NCI-H460 (cell line): ENCODE measurements at regions not wholly inside any gene's neighbourhood (a gene's known extent, or its start where the extent isn't known, plus 50 kb on each side); places are given as distances from the start of the nearest gene placed in this dataset.

Source experiments
- DNase-seq: peaks from one replicate; pipeline ENCODE4 v3.0.0-alpha.2; 2016; ENCODE audit warnings: low read depth; ENCODE audit errors: extremely low read depth
- small RNA-seq, 2 experiments: library from RNA; depleted of rRNA; stranded (forward); fragments of <200 nt; gene quantifications; one replicate each; pipeline ENCODE3, GENCODE V24; 2014

- DNase-seq: no peak
These were observed 84.7 kb upstream of the SOX5 start for GRCh38 chr12:24034160-24034559.

DNA sequence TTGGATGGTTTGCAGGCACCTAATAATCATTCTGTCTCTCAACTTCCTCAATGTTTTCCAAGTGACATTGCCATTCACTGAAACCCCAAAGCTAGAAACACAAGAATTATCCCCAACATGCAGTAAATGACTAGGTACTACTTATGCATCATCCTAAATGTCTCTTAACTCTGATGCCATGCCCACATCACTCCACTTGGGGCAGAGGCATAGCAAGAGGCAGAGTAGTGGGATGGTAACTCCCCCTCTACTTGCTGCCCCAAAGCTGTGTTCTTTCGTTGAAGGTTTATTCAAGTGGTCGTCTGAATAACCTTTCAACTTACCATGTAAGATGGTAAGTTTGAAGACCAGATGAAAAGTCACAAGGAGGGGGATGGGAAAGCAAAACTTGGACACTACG lies 77.9 kb upstream of the SOX5 start:
- DNase-seq: no peak

DNA sequence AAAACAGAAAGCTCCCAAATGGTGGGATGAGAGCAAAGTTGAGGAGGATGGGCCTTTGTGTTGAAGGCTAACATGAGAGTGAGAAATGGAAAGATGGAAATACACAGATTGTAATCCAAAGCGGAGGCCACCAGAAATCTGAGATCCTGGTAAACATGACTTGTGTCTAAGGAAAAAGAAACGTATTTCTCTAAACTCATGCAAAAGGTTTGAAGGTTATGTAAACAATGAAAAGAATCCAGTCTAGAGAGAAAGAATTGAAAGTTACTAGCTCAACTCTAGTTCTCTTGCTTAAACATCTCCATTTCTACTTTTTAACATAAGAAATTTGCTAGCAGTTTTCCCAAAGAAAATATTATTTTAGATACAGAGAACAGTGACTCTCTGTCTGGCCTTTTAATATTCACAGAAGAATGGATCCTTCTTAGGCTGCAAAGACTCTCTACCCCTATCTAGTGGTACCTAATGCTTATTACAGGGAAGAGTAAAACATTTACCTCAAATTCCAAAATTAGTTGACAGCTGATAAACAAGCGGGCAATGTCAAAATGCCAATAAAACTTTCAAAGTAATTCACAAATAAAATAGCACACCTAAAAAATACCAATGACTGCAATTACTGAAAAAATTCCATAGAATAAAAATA lies 75.8 kb upstream of the SOX5 start:
- no peak for DNase-seq

DNA sequence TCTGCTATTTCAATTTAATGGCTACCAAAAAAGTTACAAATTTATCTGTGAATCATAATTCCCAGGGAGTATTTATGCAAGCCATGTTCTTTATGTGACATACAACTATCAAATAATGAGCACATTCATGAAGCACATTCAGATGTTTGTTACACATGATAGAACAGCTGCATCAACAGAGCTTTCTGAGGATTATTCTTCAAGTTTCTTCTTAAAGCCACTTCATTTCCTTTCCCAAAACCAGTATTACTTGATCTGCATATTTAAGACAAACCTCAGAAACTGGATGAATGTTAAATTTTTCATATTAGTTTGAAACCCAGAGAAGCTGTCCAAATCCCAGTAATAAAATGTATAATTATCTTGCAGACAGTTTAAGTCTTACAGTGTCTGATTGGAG lies 73.6 kb upstream of the SOX5 start:
- no peak for DNase-seq

DNA sequence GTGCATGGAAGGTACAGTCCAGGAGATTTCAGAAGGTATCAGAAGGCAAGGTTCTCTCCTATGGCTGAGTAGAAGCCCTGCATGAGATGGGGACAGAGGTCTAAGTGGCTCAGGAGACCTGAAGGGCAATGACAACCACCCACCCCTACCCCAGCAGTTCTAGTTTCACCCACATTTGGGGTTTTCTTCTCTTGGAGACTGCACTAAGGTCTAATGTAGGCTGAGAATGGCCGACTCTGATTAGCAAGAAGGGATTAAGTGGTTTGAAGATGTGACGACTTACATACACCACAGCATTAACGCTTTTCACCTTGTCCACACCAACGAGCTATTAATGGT lies 71.7 kb upstream of the SOX5 start:
- no peak for DNase-seq

GRCh38 chr12:24020397-24021163 lies 71.1 kb upstream of the SOX5 start:
- no peak for DNase-seq

DNA sequence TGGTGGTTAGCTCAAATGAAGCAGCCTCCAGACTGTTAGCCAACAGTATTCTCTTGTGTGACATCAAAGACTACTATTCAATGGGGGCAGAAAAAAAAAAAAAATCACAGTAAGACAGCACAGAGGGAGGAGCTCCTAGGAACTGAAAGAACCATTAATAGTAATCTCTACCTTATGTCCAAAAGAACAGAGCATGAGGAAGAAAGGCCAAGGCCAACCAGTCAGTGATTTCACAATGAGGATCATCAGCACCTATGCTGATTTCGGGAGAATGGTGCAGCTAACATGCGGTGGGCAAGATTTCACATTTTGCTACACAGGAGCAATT lies 66.3 kb upstream of the SOX5 start:
- no peak for DNase-seq

DNA sequence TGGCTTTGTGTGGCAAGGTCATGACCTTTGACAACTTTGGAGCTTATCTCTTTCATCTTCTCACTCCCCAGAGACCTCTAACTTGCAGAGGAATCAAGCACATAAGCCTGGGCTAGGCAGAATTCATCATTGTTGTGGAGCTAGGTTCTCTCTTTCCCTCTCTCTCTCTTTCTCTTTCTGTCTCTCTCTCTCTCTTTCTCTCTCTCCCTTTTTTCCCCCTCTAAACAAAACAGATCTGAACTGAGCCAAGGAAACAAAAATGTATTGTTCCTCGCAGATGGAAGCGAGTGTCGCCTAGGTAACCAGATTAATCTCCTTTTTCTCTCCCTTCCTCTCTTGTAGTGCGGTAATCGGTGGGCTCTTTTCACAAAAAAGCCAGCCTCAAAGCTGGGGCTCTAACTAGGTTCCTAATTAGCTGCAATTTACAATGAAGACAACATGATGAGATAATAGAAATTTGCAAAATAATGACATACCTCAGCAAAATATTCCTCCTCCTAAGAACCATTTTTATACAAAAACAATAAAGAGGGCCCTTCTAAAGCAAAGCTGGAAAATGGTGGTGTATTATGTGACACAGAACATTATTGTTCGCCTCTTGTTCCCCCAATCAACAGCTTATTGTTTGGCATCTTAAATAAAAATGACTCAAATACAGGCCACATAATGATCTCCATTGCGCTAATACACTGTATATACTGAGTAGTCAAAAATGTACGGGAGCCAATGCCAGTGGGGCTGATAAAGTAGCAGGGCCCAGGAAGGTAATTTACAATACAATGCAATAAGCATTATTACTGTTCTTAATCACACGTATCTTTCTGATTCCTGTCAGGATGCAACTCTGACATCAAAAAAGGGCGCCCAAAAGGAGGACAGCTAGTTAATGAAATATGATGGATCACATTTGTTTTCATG lies 65.7 kb upstream of the SOX5 start:
- no peak for DNase-seq

- DNase-seq: no peak
These were observed 64.8 kb upstream of the SOX5 start for GRCh38 chr12:24014240-24014639.

DNA sequence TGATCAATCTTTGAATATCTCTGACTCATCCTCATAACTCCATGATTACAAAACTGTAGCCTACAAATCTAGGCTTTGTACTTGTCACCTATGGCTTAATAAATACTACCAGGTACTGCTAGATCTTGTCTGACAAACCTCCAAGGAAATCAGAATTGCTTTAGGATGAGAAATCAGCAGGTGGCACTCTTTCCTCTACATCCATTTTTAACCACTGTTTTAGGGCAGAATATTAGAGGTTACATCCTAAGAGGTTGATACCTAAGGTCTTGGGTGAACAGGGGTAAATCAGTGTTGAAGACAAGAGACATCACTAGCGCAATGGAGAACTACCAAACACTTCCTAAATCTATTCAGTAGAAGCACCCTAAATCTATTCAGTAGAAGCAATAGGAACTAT lies 63.1 kb upstream of the SOX5 start:
- peak; percentile 1 for DNase-seq

DNA sequence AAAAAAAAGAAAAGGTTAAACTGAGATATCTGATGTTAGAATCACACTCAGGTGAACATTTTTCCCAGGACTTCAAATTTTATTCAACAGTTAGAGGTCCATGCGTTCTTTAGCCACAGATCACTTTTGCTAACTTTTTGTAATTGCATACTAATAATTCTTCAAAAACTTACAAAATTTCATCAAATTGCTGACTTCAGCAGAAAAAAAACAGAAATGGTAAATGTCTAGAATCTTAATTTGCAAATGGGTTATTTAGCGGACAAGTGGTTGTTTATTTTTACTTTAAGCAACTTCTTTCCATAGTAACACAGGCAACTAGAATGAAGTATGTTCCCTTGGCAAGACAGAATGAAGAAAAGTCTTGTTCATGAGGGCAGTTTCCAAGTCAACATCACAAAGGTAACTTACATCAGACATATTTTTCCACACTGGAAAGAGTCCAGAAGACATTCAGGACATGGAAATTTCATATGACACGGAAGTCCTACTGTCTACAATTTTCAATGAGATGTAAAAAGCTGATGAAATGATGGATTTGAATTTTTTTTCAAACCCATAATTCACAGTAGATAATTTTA lies 62.5 kb upstream of the SOX5 start:
- DNase-seq: no peak

DNA sequence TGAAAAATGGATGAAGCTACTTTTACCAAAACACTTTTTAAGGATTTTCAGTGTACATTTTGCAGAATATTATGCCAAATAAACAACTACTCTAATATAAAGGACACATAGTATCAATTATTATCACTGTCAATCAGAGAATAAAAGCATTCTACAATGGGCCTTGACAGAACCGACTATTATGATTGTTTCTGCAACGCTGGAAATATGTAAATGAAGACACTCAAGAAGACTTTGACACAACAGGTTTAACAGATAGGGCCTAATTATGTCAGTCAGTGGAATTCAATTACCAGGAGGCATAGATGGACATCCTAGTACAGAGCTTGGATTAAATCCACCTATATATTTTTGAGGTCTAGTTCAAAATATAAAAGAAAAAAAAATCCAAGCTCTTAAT lies 58.7 kb upstream of the SOX5 start:
- DNase-seq: no peak

Small RNA genes in the stretch of these regions (small RNA-seq; reads per million reads assigned to genes)
- gene MIR920: 0 reads per million in 2 experiments
- gene RN7SL38P: 0.70 to 42.1 reads per million in 2 experiments
